Activated CD4-positive, alpha-beta memory T cell treated with anti-CD3 and anti-CD28 coated beads for 36 hours (primary cell): ENCODE measurements at regions not wholly inside any gene's neighbourhood (a gene's known extent, or its start where the extent isn't known, plus 50 kb on each side); places are given as distances from the start of the nearest gene placed in this dataset.
"Not testable (repeated sequence)": the region's sequence is repeated elsewhere in the genome, so short reads cannot be mapped to it uniquely, and the experiment has no call there.

Source experiments
- CTCF ChIA-PET: fragments of 350-600 bp; sonication (Branson Sonifier 250); formaldehyde crosslinking; loops from one replicate; lab custom pipeline; 2021; ENCODE audit warnings: antibody characterized with exemption, inconsistent platforms; lab: Charles Lee
- POLR2A ChIA-PET: fragments of 350-600 bp; sonication (Branson Sonifier 250); formaldehyde crosslinking; loops from one replicate; lab custom pipeline; 2021; ENCODE audit warnings: antibody characterized with exemption; lab: Charles Lee
- DNase-seq: peaks from one replicate; pipeline ENCODE4 v3.0.0-alpha.2; 2020
- H3K27ac Mint-ChIP-seq: one replicate; pipeline ENCODE4 v1.8.0; 2021; ENCODE audit warnings: mixed read lengths
- H3K27me3 Mint-ChIP-seq: one replicate; pipeline ENCODE4 v1.8.0; 2021; ENCODE audit warnings: mixed read lengths
- H3K36me3 Mint-ChIP-seq: one replicate; pipeline ENCODE4 v1.8.0; 2021; ENCODE audit warnings: mixed read lengths
- H3K4me1 Mint-ChIP-seq: one replicate; pipeline ENCODE4 v1.8.0; 2021; ENCODE audit warnings: low read depth, mixed read lengths
- H3K4me3 Mint-ChIP-seq: one replicate; pipeline ENCODE4 v1.8.0; 2021; ENCODE audit warnings: mild to moderate bottlenecking, mixed read lengths
- H3K9me3 Mint-ChIP-seq: one replicate; pipeline ENCODE4 v1.8.0; 2021; ENCODE audit warnings: mixed read lengths
- intact Hi-C: fragments of 100-400 bp; cut with micrococcal nuclease; formaldehyde crosslinking; loops from one replicate; pipeline ENCODE4 v1.15.1; 2023

DNA sequence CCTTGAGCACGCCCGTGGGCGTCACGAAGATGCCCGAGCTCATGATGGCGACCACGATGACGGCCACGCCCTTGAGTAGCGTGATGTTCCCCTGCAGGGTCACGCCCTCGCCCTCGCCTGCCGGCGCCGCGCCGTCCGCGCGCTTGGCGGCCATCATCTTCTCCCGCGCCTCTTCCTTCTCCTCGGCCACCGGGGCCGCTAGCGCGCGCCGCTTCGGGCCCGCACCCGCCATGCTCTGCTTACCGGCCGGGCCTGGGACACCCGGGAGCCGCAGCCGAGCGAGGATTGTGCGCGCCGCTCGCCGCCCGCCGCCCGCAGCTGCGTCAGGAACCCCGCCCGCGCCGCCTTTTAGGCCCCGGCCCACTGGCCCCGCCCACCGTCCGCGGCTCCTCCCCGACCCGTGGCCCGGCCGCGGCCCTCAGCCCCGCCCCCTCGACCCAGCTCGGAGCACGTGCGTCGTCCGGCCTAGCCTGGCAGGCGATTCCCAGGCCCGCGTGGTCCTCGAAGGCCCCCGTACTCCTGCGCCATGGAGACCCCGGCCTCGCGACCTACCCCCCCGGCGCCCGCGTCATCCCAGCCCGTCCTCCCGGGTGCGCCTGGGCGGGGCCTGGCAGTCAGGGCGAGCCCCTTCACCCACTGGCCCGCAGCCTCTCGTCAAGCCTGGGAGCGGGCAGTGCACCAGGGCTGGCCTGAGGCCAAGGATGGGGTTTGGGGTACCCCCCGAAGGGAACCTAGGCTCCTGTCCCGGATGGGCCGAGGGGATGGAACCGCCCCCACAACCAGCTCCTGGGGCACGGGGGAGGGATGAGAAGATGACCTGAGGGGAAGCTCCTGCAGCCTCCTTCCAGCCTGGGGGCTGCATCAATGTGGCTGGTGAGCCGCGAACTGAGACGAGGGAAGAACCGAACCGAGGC lies 79.0 kb upstream of the METTL9 start:
- ChIA-PET POLR2A (interaction anchor here (0.6 to 1.3 kb wide), 3 partner anchors 13 to 620 kb away, joined by 3 to 10 read pairs (median 3); partner anchors contain the start of gene LYRM1), CTCF (interaction anchor here (1.1 kb wide), 1 partner anchor 126 kb away, joined by 3 read pairs; no protein-coding TSS in a partner anchor)
- H3K27ac Mint-ChIP-seq, result peak overlapping the region; percentile 99
- intact Hi-C loops, H3K27me3 Mint-ChIP-seq, H3K4me1 Mint-ChIP-seq, H3K9me3 Mint-ChIP-seq: not testable (repeated sequence)
- peak overlapping the region; percentile 91 for H3K4me3 Mint-ChIP-seq
- peaks cover 18% of the 10 kb centered on the region for H3K36me3 Mint-ChIP-seq
- DNase-seq, result peak; percentile 97

DNA sequence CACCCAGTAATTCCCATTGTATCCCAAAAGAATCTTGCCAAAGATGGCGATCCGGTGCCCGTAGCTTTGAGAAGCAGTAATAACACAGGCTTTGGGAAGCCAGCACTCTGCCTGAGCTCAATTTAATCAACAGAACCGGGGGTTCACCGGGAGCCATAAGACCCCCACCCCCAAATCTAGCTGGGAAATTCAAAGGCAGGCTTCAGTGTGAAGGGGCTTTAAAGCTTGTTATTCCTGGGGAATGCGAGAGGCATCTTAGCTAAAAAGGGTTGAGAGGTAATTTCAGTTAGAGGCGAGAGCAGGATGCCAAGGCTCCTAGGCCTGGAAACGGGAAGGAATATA lies 78.4 kb upstream of the METTL9 start:
- H3K36me3 Mint-ChIP-seq, result peaks cover 13% of the 10 kb centered on the region
- H3K4me1 Mint-ChIP-seq, H3K4me3 Mint-ChIP-seq, CTCF ChIA-PET, intact Hi-C loops, H3K9me3 Mint-ChIP-seq, H3K27me3 Mint-ChIP-seq, DNase-seq, H3K27ac Mint-ChIP-seq: not testable (repeated sequence)
- POLR2A ChIA-PET, result interaction anchor here (1.3 kb wide), 1 partner anchor 14 kb away, joined by 10 read pairs; no protein-coding TSS in a partner anchor

DNA sequence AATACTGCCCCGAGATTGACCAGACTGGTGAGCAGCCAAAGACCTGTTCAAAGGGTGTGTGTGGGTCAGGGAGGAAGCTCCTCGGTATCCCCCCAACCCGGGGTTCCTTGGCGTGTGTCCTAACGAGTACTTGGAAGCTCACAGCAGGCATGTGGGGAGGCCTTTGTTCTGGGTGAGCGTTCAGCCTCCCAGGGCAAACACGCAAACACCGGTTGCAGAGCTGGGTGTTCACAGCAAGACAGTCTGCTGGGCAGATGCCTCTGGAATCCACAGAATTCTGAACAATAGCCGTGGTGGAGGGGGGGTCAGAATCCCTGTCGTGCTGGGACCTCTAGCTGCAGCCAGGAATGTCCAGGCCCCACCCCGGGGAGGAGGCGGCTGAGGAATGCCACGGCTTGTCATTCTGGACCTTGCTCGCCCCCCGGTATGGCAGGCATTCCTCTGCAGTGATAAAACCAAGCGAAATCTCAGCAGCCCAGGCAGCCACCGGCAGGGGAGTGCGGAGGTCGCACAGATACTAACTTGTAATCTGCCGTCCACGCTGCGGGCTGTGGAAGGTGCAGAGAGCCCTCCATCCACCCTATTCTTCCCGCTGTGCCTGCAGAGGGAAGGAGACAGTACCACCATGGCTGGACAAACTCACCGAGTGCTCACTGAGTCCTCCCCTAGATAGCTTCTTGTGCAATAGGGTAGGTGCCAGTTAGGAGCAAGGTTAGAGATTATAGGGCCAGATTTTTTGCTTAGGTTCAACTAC lies 77.8 kb upstream of the METTL9 start:
- H3K4me1 Mint-ChIP-seq, H3K4me3 Mint-ChIP-seq, CTCF ChIA-PET, POLR2A ChIA-PET, DNase-seq, H3K9me3 Mint-ChIP-seq, H3K27me3 Mint-ChIP-seq, intact Hi-C loops, H3K27ac Mint-ChIP-seq: not testable (repeated sequence)
- H3K36me3 Mint-ChIP-seq, result peaks cover 12% of the 10 kb centered on the region

DNA sequence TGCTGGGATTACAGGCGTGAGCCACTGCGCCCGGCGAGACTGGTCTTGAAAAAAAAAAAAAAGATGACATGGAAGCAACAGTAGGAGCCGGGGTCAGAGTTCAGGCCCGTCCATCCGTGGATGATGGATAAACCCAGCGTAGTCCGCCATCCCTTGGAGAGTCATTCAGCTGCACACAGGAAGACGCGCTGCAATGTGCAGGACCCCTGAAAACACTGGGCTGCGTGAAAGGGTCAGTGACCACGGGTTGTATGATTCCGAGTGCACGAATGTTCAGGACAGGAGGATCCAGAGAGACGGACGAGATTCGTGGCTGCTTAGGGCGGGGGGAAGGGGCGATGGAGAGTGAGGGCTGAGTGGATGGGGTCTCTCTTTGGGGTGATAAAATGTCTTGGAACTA lies 76.5 kb upstream of the METTL9 start:
- DNase-seq, CTCF ChIA-PET, H3K4me3 Mint-ChIP-seq, H3K4me1 Mint-ChIP-seq, H3K27ac Mint-ChIP-seq, H3K9me3 Mint-ChIP-seq, POLR2A ChIA-PET, intact Hi-C loops, H3K27me3 Mint-ChIP-seq: not testable (repeated sequence)
- H3K36me3 Mint-ChIP-seq, result peaks cover 10% of the 10 kb centered on the region

DNA sequence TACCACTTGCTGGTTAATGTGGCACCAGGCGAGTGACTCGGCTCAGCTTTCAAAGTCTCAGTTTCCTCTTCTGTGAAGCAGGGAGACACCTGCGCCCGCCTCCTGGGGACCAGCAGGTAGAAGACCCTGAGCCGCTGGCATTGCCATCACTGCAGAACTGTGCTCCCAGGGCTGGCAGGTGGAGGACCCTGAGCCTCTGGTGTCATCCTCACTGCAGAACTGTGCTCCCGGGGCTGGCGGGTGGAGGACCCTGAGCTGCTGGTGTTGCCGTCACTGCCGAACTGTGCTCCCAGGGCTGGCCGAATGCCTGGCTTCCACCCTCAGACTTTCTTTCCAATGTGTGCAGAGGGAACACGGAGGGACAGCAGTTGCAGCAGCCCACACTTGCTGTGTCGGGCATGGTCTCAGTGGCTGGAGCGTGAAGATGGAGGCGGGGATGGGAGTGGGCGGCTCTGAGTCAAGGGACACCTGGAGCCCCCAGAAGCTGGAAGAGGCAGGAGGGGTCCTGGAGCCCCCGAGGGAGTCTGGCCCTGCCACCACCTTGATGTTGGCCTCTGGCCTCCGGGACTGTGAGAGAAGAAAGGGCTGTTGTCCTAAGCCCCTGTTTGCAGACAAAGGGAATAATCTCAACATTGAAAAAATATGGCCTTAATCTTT lies 75.8 kb upstream of the METTL9 start:
- ChIA-PET POLR2A (no interaction called here), CTCF (no interaction called here)
- Mint-ChIP-seq H3K9me3 (no peaks in the 10 kb centered on the region), H3K36me3 (peaks cover 3% of the 10 kb centered on the region), H3K27me3 (no peaks in the 10 kb centered on the region), H3K27ac (no peak overlapping the region), H3K4me1 (no peaks in the 10 kb centered on the region), H3K4me3 (no peak overlapping the region)
- DNase-seq, result no peak
- intact Hi-C loops, result no loop called here

DNA sequence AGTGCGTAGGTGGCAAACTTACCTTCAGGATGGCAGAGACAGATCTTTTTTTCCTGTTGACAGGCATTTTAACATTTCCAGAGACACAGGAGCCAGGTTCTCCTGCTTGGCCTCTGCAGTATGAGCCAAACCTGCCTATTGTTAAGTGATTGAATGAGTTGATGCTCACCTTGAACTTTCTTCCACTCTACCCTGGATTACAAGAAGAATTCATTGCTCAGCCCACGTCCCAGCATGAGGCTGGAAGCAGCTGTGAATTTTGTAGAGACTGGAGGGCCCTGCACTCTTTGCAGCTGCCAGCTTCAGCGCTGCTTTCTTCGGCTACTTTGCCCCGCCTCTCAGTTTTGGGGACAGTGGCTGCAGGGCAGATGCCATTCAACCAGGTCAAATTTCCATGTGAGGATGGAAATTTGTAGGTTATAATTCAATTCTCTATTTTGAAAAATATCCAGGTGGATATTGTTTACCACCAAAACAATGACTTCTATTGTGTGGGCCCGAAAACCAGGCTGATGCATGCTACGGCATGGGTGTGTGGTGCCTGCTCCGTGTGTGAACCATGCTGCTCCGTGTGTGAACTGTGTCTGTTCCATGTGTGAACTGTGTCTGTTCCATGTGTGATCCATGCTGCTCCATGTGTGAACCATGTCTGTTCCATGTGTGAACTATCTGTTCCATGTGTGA lies 75.2 kb upstream of the METTL9 start:
- Mint-ChIP-seq H3K4me1 (no peaks in the 10 kb centered on the region), H3K4me3 (no peak overlapping the region), H3K27me3 (no peaks in the 10 kb centered on the region), H3K36me3 (peaks cover 3% of the 10 kb centered on the region), H3K9me3 (no peaks in the 10 kb centered on the region), H3K27ac (no peak overlapping the region)
- no peak for DNase-seq
- intact Hi-C loops, result no loop called here
- ChIA-PET CTCF (no interaction called here), POLR2A (no interaction called here)

DNA sequence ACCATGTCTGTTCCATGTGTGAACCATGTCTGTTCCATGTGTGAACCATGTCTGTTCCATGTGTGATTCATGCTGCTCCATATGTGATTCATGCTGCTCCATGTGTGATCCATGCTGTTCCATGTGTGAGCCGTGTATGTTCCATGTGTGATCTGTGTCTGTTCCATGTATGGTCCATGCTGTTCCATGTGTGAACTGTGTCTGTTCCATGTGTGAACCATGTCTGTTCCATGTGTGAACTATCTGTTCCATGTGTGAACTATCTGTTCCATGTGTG lies 74.7 kb upstream of the METTL9 start:
- H3K36me3 Mint-ChIP-seq, H3K4me1 Mint-ChIP-seq, H3K9me3 Mint-ChIP-seq, H3K27me3 Mint-ChIP-seq, DNase-seq, POLR2A ChIA-PET, H3K27ac Mint-ChIP-seq, intact Hi-C loops, CTCF ChIA-PET, H3K4me3 Mint-ChIP-seq: not testable (repeated sequence)

DNA sequence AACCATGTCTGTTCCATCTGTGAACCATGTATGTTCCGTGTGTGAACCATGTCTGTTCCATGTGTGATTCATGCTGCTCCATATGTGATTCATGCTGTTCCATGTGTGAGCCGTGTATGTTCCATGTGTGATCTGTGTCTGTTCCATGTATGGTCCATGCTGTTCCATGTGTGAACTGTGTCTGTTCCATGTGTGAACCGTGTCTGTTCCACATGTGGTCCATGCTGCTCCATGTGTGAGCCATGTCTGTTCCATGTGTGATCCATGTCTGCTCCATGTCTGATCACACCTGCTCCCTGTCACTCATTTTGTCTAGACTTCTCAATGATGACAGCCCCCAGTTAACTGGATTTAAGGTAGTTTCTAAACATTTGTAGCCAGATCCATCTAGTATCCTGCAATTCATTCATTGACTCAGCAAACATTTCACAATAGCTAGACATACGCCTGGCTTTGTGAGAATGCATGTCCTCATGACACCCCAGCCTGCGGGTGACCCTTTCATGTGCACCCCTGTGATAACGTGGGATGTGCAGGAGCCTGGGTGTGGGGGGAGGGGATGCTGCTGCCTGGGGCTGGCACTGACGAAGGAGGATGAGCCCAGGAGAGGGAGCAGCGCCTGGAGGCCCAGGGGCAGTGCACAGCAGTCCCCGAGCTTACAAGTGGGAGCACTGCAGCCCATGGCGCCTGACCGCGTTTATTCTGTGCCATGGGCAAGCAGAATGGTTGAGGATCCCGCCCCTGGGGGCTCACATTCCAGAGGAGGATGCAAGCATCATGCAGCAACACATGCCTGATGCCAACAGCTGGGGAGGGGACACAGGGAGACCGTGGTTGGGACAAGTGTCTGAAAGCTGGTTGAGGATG lies 74.1 kb upstream of the METTL9 start:
- H3K27me3 Mint-ChIP-seq, H3K9me3 Mint-ChIP-seq, POLR2A ChIA-PET, H3K4me3 Mint-ChIP-seq, DNase-seq, CTCF ChIA-PET, intact Hi-C loops, H3K4me1 Mint-ChIP-seq, H3K36me3 Mint-ChIP-seq, H3K27ac Mint-ChIP-seq: not testable (repeated sequence)

DNA sequence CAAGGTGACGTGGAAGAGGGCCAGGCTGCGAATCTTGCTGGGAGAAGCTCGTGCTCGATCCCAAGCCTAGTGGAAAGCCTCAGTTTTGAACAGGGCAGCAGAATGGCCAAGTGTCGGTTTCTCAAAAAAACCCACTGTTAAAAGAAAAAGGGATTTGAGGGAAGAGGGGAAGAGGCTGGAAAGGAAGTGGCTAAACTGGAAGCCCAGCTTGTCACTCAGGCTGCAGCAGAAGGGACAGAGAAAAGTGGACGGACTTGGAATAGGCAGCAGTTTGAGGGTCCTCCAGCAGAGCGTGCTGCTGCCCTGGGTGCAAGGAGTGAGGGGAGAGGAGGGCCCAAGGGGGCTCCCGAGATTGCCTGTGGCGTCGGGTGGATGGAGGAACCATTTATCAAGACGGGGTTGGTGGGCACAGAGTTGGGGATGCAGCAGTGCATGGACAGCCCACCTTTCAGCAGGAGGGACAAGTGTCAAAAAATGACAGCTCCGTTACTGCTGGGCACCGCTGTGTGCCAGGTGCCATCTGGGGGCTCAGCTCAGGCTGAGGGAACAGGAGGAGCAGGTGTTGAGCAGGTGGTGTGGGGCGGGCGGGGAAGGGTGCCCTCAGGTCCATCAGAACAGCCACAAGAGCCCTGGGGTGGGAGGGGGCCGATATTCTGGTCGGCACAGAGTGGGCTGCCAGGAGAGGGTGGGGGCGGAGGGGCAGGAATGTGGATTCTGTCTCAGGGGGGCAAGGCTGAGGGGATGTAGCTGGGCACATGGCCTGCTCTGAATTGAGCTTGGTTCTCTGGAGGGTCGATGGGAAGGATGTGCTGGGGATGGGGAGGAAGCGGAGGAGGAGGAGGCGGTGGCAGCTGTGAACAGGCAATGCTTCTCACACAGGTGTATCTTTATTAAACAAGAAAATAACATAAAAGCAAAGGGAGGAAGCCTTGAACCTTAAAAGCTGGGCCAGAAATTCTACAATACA lies 73.1 kb upstream of the METTL9 start:
- intact Hi-C loops, H3K9me3 Mint-ChIP-seq, POLR2A ChIA-PET, H3K27ac Mint-ChIP-seq, H3K4me3 Mint-ChIP-seq, DNase-seq, H3K4me1 Mint-ChIP-seq, H3K27me3 Mint-ChIP-seq, H3K36me3 Mint-ChIP-seq, CTCF ChIA-PET: not testable (repeated sequence)

DNA sequence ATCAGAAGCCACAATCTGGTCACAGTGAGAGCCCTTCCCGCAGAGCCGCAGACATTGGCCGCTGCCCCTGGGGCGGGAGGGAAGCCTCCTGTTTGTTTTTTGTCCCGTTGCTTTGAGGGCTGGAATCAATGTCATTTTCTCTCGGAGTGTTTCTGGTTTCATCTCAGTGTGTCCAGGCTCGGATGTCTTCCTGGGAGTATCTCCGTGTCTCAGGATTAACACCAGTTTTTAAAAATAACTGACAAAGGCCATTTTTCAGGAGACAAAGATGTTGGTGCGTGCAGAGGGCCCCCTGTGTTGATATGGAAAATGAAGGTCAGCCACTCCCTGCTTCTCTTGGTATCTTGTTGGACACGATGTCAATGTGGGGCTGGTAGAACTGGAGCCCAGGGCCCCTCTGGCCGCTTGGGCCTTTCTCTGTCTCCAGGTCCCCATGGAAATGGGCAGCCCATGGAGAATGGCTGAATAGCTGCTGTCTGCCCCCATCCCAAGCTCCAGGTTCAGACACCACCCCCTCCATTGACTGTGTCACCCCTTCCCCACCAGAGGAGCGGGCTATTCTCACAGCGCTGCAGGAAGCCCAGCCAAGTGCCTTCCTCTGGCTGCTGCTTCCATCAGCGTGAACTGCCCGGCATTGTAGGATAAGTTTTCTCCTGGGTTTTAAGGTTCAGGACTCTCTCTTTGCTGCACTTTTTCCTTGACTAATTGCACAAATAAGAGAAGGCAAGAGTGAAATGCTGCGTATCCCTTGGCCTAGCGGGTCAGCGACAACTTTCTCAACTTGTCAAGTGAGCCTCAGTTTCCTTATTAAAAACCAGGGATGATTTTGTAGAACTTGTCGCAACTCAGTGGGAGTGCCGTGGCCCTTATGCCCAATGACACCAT lies 72.2 kb upstream of the METTL9 start:
- CTCF ChIA-PET, result no interaction called here
- no peaks in the 10 kb centered on the region for H3K9me3 Mint-ChIP-seq
- H3K27me3 Mint-ChIP-seq, result peaks cover 3% of the 10 kb centered on the region
- H3K4me3 Mint-ChIP-seq, result no peak overlapping the region
- intact Hi-C loops, result no loop called here
- no peak overlapping the region for H3K27ac Mint-ChIP-seq
- no peaks in the 10 kb centered on the region for H3K36me3 Mint-ChIP-seq
- DNase-seq, result no peak
- POLR2A ChIA-PET, result no interaction called here
- H3K4me1 Mint-ChIP-seq, result no peaks in the 10 kb centered on the region
